NOMO-1 treated with dmso at 0.1 percent for 144 hours (cell line): ENCODE measurements at regions not wholly inside any gene's neighbourhood (a gene's known extent, or its start where the extent isn't known, plus 50 kb on each side); places are given as distances from the start of the nearest gene placed in this dataset.
"Not testable (repeated sequence)": the region's sequence is repeated elsewhere in the genome, so short reads cannot be mapped to it uniquely, and the experiment has no call there.

ENCODE experiments used
- DNase-seq: peaks from one replicate; lab custom pipeline; 2025; ENCODE audit not compliant: unreplicated experiment; lab: John Stamatoyannopoulos, UW

DNA sequence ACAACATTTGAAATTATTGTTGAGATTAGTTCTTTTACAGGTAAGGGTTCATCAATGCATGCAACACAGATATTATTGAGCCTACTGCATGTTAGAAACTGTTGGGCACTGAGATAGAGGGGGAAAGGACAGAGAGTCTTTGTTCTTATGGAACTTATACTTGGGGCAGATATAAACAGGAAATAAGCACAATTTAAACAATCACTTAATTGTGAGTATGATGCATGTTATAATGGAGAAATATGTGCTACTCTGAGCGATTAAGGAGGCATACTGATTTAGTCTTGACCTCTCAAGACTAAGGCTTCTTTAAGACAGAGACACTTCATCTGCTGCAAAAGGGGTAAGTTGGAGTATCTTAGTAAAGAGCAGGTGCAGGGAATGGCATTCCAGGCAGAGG, 593.3 kb downstream of the CCSER2 start:
- no peak for DNase-seq

DNA sequence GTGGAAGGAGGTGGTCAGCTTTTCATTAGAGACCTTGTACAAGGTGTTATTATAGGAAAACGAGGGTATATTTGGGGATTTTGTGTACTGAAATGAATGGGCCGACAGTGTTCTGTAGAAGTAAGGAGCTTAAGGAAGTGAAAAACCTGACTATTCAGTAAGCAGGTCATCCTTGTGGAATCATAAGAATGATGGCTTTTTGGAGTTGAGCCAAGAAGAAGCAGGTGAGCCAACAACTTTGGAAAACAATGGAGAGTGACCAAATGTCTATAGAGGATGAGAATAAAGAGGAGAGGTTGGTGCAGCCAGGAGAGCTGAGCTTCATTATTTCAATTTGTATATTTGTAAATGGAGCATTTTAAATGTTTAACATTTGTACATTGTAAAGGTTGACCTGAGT, 595.7 kb downstream of the CCSER2 start:
- DNase-seq: no peak

DNA sequence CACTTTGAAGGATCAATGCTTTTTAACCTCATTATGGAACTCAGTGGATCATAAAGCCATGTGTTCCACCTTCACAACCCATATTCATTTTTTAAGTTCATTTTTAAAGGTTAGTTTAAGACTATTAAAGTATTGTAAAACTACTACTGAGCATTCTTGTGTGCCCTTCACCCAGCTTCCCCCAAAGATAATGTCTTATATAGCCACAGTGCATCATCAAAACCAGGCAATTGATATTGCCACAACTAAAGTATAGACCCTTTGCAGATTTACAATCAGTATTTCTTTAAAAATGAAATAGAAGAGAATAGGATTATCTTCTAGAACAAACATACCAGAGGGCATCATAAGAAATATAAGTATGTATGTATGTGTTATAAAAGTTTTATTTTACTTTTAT, 597.1 kb downstream of the CCSER2 start:
- DNase-seq: no peak

DNA sequence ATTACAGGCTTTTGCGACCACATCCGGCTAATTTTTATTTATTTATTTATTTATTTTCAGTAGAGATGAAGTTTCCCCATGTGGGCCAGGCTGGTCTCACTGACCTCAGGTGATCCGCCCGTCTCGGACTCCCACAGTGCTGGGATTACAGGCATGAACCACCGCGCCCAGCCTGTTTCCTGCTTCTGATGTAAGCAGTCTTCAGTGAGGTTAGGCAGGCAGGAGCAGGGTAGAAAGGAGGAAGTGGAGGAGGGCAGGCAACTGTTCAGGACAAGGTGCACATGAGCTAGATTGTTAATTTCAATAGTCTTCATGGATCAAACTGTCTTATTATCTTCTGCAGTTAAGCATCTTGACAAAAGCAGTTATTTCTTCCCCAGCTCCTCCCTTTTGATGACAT, 605.0 kb downstream of the CCSER2 start:
- DNase-seq: no peak

DNA sequence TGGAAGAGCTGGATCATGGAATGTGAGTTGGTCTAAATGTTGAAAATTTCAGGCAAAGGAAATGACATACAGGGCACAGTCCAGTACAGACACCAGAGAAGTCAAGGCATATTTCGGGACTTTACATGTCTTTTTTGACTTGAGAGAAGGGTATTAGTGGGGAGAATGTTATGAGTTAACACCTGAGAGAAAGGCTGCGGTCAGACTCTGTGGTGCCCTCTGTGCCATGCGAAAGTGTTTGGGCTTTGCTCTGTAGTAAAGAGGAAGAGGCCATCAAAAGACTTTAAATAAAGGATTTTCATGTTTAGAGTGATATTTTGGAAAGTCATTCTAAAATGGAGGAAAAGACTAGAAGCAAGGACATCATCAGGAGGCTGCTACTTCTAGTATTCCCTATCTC, 607.4 kb downstream of the CCSER2 start:
- DNase-seq: no peak

DNA sequence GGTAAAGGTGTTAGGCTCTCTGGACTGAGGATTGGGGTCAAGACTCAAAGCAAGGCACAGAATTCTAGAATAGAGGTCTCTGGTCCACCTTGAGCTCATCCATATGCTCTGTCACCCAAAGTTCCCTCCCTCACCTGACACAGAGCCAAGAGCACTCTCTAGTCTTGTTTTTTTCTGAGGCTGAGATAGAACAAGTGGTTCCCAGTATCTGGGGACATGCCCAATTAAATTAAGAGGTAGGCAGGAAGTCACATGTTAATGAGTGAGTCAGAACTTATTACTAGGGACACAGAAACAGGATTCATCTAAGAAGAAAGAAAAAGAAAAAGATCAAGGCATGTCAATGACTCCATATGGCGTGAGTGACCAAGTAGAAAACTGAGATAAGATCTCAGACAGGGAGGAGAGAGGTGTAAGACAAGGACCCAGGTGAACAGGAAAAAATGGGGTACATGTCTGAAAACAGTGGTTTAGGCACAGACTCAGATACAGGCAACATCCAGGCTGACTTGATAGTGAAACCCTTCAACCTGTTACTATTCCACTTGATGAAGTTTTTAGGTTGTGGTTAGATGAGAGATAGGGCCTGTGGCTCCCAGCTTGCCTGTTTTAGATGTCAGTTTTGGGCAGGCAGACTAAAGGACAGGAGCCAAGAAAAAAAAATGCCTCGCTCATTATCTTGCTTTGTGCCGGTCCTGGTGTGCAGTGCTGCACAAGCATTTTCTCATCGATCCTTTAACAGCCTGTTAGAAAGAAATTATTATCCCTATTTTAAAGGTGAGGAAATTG, 609.9 kb downstream of the CCSER2 start:
- DNase-seq: no peak

DNA sequence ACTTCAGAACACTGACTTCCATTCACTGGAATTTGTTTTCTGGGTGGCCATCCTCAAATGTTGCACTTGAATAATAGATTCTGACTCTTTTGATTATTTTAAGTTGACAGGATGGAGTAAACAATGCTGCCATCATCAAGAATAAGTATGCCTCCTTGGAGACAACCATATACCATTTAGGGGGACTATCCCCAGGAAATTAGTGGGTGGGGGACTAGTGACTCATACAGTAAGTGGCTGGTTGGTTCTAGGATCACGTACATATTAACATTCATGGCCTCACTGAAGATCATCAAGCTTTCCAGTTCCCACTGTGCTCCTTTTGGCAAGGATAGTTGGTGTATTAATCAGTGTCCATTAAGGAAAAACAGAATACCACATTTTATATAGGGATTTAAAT, 615.2 kb downstream of the CCSER2 start:
- DNase-seq: no peak

DNA sequence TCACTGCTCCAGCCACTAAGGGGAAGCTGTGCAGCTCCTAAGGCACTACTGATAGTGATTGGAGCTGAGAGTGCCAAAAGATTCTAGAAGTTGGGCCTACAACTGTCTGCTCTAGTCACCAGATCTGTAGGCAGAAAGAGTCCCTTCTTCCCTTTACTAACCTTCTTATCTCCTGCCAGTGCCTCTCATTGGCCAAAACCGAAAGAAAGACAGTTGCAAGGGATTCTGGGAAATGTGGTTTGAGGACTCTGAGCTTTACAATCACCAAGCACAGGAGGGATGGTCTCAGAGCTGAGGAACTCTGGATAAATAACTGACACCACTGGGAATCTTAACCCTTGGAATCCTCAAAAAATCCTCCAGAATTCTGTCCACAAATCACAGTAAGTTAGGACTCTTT, 615.8 kb downstream of the CCSER2 start:
- DNase-seq: no peak

DNA sequence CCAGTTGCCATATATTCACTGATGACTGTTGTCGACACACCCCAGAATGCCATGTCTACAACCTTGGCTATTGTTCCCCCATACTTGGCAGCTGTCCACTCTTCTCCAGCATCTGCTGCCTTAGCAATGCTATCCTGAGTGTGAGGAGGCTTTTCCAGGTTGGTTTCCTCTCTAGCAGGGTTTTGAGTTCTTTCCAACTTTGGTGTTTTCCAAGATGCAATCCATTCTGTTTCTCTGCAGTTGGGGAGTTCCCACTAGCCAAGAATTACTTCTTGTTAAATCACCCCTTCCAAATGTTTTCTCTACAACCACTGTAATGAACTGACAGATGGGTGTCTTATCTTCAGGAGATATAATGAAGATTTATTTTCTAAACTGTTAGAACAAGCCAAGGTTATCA, 617.4 kb downstream of the CCSER2 start:
- DNase-seq: no peak

DNA sequence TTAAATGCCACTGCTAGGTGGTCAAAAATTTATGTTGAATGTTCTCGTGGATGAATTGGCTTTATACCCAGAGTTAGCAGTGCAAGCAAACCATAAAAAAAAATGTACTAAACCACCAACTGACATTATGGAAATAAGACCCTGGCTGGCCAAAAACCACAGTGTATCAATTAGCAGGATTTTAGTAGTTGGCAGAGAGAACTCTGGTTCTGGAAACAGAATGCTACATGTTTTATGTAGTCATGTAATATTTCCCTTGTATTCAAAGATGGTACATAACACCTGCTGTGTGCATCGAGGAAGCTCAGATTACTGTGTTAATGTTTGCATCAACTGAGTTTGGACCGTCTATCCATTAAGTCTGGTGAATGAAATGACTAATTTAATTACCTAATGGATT, 618.5 kb downstream of the CCSER2 start:
- DNase-seq: no peak

DNA sequence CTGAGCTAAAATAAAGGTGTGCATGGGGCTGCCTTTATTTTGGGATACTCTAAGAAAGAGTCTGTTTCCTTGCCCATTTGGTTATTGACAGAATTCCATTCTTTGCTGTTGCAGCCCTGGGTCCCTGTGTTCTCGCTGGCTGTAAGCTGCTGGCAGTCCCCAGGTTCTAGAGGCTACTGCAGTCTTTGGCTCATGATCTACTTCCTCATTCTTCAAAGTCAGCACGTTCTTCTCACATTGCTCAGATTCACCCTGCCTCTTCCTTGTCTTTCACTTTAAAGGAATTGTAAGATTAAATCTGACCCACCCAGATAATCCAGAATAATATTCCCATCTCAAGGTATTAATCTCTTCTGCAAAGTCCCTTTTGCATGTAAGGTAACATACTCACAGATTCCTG, 620.3 kb downstream of the CCSER2 start:
- no peak for DNase-seq

DNA sequence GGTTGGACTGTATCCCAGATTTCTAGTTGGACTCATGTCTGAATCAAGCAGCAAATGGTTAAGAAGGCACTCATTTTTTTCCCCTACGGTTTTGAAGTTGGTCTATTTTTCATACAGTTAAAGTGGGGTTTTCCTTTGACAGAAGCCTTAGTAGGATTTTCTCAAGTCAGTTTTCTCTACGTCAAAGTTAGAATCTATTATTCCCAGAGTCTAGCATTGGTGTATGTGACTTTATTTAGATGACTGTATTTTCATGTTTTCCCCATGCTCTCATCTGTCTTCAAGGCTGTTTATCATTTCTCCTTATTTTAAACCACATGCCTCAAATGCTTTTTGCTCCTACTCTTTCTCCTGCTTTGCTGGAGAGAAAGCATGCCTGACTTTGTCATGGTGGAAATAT, 623.2 kb downstream of the CCSER2 start:
- DNase-seq: no peak

DNA sequence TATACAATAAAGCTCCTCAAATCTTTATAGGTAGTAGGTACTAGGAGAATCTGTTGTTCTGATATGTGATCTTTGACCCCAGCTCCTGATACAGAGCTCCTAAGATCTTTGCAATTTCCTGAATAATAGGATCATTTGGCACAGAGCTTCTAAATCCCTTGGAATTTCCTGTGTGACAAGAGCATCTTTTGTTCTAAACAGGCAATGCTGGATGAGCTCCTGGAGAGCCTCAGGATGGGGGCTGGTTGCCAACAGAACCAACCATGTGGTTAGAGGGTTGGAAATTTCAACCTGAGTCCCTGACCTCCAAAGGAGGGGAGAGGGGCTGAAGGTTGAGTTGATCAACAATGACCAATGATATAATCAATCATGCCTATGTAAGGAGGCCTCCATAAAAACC, 629.0 kb downstream of the CCSER2 start:
- no peak for DNase-seq

DNA sequence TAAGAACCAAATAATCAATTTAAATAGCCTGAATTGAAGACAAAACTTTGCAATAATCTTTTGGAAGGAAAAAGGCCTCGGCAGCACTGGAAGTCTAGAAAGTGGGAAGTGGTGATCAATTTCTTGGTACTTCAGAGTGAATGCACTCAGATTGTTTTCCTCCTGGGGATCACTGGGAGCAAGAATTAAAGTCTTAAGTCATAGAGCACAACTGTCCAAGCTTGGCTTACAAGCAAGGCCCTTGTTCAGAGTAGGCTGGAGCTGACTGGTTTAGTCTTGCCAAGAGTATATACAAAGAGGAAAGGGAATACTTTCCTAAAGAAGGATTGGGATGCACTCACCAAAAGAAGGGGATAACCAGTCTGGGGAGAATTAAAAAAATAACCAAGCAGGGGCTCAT, 637.1 kb downstream of the CCSER2 start:
- DNase-seq: no peak

DNA sequence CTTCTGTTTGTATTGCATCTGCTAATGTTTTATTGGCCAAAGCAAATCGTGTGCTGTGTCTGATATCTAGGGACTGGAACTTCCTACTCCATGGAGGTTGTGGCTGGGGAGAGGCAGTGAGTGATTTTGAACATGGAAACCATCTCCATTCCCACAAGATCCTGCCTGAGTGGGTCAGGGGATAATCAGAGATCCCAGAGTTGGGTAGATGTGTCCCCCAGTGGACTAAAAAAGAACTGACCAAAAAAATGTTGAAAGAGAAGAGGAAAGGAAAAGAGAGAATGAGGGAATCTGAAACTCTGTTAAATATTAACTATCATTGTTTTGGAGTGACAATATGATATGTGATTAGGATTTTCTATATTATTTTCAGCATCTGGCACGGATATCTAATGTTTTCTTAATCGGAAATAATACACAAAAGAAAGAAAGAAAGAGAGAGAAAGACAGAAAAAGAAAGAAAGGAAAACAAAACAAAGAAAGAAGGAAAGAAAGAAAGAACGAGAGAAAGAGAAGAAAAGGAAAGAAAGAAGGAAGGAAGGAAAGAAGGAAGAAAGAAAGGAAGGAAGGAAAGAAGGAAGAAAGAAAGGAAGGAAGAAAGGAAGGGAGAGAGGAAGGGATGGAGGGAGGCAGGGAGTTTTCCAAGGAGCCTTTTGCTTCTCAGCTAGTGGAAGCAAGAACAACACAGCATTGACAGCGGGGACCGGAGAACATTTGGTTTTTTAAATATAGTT, 638.5 kb downstream of the CCSER2 start:
- no peak for DNase-seq

DNA sequence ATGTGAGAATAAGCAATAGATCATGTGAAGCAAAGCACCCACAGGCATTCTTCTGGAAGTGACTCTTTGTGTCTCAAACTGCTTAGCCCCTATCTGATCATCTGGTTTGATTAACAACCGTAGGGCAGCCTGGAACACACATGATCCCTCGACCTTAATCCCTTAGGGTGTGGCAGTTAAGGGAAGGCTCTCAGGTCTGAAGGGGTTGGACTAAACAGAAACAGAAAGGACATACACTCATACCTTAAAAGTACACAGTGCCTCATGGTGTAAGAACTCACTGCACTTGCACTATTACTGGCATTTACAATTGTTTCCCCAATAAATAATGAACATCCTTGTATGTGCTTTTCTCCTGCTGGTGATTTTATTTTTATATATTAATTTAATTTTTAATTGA, 640.9 kb downstream of the CCSER2 start:
- DNase-seq: not testable (repeated sequence)

DNA sequence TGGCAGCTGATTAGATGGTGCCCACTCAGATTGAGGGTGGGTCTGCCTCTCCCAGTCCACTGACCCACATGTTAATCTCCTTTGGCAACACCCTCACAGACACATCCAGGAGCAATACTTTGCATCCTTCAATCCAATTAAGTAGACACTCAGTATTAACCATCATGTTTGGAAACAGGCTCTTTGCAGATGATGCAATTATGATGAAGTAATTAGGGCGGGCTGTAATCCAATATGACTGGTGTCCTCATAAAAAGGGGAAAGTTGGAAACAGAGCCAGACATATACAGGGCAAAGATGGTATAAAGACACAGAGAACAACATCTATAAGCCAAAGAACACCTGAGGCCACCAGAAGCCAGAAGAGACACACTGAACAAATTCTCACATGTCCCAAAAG, 658.6 kb downstream of the CCSER2 start:
- no peak for DNase-seq

DNA sequence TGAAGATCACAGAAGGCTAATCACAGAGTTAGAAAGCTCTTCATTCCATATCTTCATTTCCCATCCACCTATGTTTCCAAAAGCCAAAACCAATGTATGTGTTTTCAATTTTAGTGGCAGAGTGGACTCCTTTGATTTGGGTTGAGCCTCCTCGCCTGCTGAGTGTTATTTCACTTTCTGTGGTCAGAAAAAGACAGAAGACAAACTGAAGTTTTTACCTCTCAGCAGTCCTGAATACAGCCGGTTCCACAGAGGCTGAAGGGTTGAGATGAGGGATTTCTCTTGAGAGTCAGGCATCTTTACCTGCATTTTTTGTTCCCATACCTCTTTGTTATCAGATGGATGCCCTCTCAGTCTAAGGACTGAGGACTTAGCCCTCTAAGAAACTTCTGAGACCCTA, 659.6 kb downstream of the CCSER2 start:
- DNase-seq: no peak

DNA sequence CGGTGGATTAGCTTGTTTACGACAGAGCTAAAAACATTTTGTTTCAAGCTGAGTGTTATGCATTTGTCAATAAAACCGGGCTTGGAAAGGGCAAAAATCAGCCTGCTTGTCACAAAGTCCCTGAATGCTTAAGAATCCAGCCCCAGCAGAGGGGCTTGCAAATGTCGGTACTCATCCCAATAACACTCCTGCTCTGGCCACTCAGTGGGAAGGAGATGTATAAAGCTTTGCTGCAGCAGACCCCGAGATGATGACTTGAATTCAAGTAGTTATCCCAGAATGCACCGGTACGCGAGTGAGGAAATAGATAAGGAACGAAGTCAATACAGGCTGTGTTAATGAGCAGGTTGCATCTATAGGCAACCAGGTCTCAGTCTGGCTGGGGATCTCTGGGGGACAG, 662.3 kb downstream of the CCSER2 start:
- DNase-seq: no peak

DNA sequence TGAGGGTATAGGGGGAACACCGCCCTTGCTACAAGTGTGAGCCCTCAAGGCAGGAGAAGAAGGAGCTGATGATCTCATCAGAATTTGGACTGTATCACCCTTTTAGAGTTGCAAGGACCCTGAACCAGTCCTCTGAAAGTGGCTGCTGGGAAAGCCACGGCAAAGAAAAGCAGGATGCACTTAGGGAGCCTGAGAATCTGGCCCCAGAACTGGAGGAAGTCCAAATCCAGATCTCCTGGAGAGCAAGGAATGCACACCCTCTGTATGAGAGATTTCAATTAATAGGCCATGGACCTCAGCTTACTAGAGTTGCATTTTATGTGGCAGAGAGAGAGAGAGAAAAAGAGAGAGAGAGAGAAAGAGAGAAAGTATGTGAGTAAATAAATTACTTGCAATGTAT, 662.9 kb downstream of the CCSER2 start:
- no peak for DNase-seq

DNA sequence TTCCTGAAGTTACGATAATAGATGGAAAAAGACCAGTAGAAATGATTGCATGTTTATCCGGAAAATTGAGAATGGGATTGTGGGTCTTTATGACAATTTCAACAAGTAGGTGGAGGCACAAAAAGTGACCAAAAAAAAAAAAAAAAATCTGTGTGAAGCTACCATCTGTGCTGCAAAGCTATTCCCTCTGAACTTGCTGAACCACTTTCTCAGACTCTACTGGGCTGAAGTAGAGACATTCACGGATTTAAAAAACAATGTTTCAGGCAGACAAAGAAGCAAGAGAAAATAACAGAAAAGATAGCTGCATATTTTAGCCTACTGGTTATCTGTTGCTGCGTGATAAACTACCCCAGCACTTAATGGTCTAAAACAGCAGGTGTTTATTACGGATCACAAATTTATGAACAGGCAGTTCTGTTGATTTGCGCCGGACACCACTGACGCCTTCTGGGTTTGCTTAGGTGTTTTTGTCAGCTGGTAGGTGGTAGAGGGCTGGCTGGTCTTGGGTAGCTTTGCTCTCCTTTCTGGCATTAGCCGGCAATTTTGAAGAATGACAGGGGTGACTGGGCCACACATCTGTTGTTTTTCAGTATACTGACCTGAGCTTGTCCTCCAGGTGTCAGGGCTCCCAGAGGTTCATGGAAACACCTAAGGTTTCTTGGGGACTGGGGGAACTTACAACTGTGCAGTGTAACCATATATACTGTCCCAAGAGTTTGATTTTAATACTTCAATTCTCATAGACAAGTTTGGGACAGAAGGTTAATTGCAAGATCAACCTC, 665.1 kb downstream of the CCSER2 start:
- DNase-seq: no peak

DNA sequence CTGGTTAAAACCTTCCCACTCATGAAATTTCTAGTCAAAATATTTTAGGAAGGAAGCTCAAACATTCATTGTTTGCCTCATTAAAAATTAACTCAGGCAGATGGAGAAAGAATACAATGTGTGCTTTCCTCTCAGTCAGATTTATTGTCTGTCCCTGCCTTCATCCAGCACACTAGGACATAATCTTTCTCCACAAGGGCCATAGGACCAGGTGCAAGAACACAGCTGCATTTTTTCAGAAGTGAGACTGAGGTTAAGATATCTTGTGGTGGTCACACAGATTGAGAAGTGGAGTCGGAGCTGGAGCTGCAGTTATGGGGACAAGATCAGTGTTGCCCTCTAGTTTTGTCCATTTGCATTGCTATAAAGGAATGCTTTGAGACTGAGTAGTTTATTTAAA, 666.3 kb downstream of the CCSER2 start:
- no peak for DNase-seq
